HCT116 (cell line): ENCODE measurements at regions not wholly inside any gene's neighbourhood (a gene's known extent, or its start where the extent isn't known, plus 50 kb on each side); places are given as distances from the start of the nearest gene placed in this dataset.

Source experiments
- ATAC-seq: fragments of 200-7000 bp; cut with Tn5 transposase; 2 replicates; pipeline ENCODE4 v1.9.1; 2020; ENCODE audit warnings: mild to moderate bottlenecking, moderate library complexity
- BruUV-seq: library from RNA; stranded (reverse); fragments of 400-500 nt; replicated peaks from 2 replicates; lab custom pipeline; 2021; lab: Mats Ljungman, UMichigan
- CTCF ChIA-PET: fragments of 300-600 bp; sonication (Branson Sonifier 250); formaldehyde crosslinking; loops from one replicate; lab custom pipeline; 2021; ENCODE audit warnings: antibody characterized with exemption; lab: Charles Lee
- POLR2A ChIA-PET: fragments of 300-600, 350-600 bp; sonication (Branson Sonifier 250); formaldehyde crosslinking; loops from one replicate; lab custom pipeline; 2021; ENCODE audit warnings: antibody characterized with exemption; lab: Charles Lee
- RAD21 ChIA-PET, 2 experiments: fragments of 300-600 bp; sonication (Branson Sonifier 250); formaldehyde crosslinking; loops; one replicate each; lab custom pipeline; 2023; ENCODE audit warnings: low total read pairs in 2 of 2; ENCODE audit not compliant: uncharacterized antibody in 2 of 2, unreplicated experiment in 2 of 2, low non-redundant PET in 1 of 2; lab: Charles Lee
- DNase-seq: peaks from one replicate; pipeline ENCODE4 v3.0.0-alpha.2; 2010; ENCODE audit warnings: low read depth, low spot score
- H2AFZ ChIP-seq: fragments of 200-600 bp; shearing (Covaris generic), sonication (generic); 2 replicates; pipeline ENCODE4 v1.6.1; 2017; ENCODE audit warnings: low read depth, mixed run types, mixed read lengths, antibody characterized with exemption, low read length; ENCODE audit not compliant: poor library complexity, severe bottlenecking
- H3K27ac ChIP-seq: 2 replicates; pipeline ENCODE4 v1.5.1; 2012; ENCODE audit warnings: low read depth, low read length
- H3K27me3 ChIP-seq: fragments of 200-600 bp; sonication (generic); 2 replicates; pipeline ENCODE4 v1.6.1; 2016; ENCODE audit warnings: mixed run types, low read length, mixed read lengths; ENCODE audit not compliant: insufficient read depth
- H3K36me3 ChIP-seq, 2 experiments: fragments of 200-500 bp in 1 of 2; fragments of 200-600 bp in 1 of 2; sonication (Bioruptor generic) in 1 of 2; sonication (generic) in 1 of 2; 2 replicates each; pipeline versions ENCODE4 v1.5.1 to v1.6.1; 2014 to 2016; ENCODE audit warnings: low read length in 2 of 2, inconsistent platforms in 1 of 2, mixed read lengths in 1 of 2, mixed run types in 1 of 2; ENCODE audit not compliant: insufficient read depth in 2 of 2, control insufficient read depth in 1 of 2
- H3K4me1 ChIP-seq, 2 experiments: fragments of 200-600 bp in 1 of 2; sonication (generic) in 1 of 2; 2 replicates each; pipeline versions ENCODE4 v1.5.1 to v1.6.1; 2012 to 2017; ENCODE audit warnings: low read length in 2 of 2, inconsistent platforms in 1 of 2, mild to moderate bottlenecking in 1 of 2, mixed read lengths in 1 of 2, mixed run types in 1 of 2, moderate library complexity in 1 of 2; ENCODE audit not compliant: insufficient read depth in 2 of 2, control insufficient read depth in 1 of 2
- H3K4me2 ChIP-seq: fragments of 200-600 bp; sonication (generic); 2 replicates; pipeline ENCODE4 v1.6.1; 2017; ENCODE audit warnings: mixed run types, low read length, mixed read lengths
- H3K4me3 ChIP-seq, 2 experiments: fragments of 200-600 bp in 1 of 2; sonication (generic) in 1 of 2; replicated peaks in 1 of 2; 2 replicates each; pipeline ENCODE4 v1.5.1; 2011 to 2016; ENCODE audit warnings: low read length in 2 of 2, control low read depth in 1 of 2, low read depth in 1 of 2, mild to moderate bottlenecking in 1 of 2, mixed read lengths in 1 of 2, mixed run types in 1 of 2
- H3K79me2 ChIP-seq: fragments of 200-600 bp; sonication (generic); 2 replicates; pipeline ENCODE4 v1.6.1; 2017; ENCODE audit warnings: mild to moderate bottlenecking, mixed run types, low read length, moderate library complexity, mixed read lengths; ENCODE audit not compliant: insufficient read depth
- H3K9ac ChIP-seq: fragments of 200-600 bp; sonication (generic); 2 replicates; pipeline ENCODE4 v1.6.1; 2016; ENCODE audit warnings: low read length, mixed read lengths
- H3K9me2 ChIP-seq: fragments of 200-600 bp; sonication (generic), shearing (Covaris generic); 2 replicates; pipeline ENCODE4 v1.6.1; 2017; ENCODE audit warnings: mixed run types, mild to moderate bottlenecking, moderate library complexity; ENCODE audit not compliant: insufficient read depth
- H3K9me3 ChIP-seq, 2 experiments: fragments of 200-500 bp in 1 of 2; fragments of 200-600 bp in 1 of 2; sonication (Bioruptor generic) in 1 of 2; sonication (generic) in 1 of 2; 2 replicates each; pipeline ENCODE4 v1.6.1; 2014 to 2017; ENCODE audit warnings: low read length in 2 of 2, mixed read lengths in 2 of 2, inconsistent platforms in 1 of 2, low read depth in 1 of 2, mild to moderate bottlenecking in 1 of 2, mixed run types in 1 of 2, moderate library complexity in 1 of 2; ENCODE audit not compliant: control insufficient read depth in 1 of 2, insufficient read depth in 1 of 2
- H4K20me1 ChIP-seq: fragments of 200-600 bp; sonication (generic), shearing (Covaris generic); 2 replicates; pipeline ENCODE4 v1.6.1; 2017; ENCODE audit warnings: mixed run types, mild to moderate bottlenecking, moderate library complexity; ENCODE audit not compliant: insufficient read depth
- ATF3 ChIP-seq: IDR thresholded peaks from 2 replicates; pipeline ENCODE4 v1.6.1; 2012
- CEBPB ChIP-seq: IDR thresholded peaks from 2 replicates; pipeline ENCODE4 v1.6.1; 2012; ENCODE audit warnings: low read depth
- CTCF ChIP-seq, 3 experiments: fragments of 200-600 bp in 1 of 3; sonication (generic) in 1 of 3; IDR thresholded peaks in 2 of 3; conservative IDR thresholded peaks in 1 of 3; 2 replicates each; pipeline ENCODE4 v1.5.1; 2012 to 2017; ENCODE audit warnings: low read depth in 2 of 3, low read length in 2 of 3, antibody characterized with exemption in 1 of 3, borderline replicate concordance in 1 of 3, control low read depth in 1 of 3, mild to moderate bottlenecking in 1 of 3, mixed read lengths in 1 of 3, mixed run types in 1 of 3, moderate library complexity in 1 of 3; ENCODE audit not compliant: insufficient read depth in 1 of 3
- EGR1 ChIP-seq: IDR thresholded peaks from 2 replicates; pipeline ENCODE4 v1.6.1; 2012; ENCODE audit warnings: low read depth
- ELF1 ChIP-seq: IDR thresholded peaks from 2 replicates; pipeline ENCODE4 v1.6.1; 2012; ENCODE audit warnings: low read depth, borderline replicate concordance
- EZH2phosphoT487 ChIP-seq: fragments of 200-600 bp; IDR thresholded peaks from 2 replicates; pipeline ENCODE4 v1.6.1; 2018; ENCODE audit warnings: antibody characterized with exemption, borderline replicate concordance
- FOSL1 ChIP-seq: IDR thresholded peaks from 2 replicates; pipeline ENCODE4 v1.6.1; 2012; ENCODE audit warnings: low read depth
- JUND ChIP-seq: IDR thresholded peaks from 2 replicates; pipeline ENCODE4 v1.6.1; 2012
- POLR2A ChIP-seq: IDR thresholded peaks from 2 replicates; pipeline ENCODE4 v1.7.0; 2011; ENCODE audit warnings: borderline replicate concordance; ENCODE audit not compliant: insufficient read depth, insufficient read length; ENCODE audit errors: extremely low read depth
- POLR2AphosphoS5 ChIP-seq: IDR thresholded peaks from 2 replicates; pipeline ENCODE4 v1.6.1; 2011; ENCODE audit warnings: mild to moderate bottlenecking, low read depth, low read length, moderate library complexity
- RAD21 ChIP-seq: IDR thresholded peaks from 2 replicates; pipeline ENCODE4 v1.6.1; 2012; ENCODE audit warnings: low read depth, mild to moderate bottlenecking
- REST ChIP-seq: IDR thresholded peaks from 2 replicates; pipeline ENCODE4 v1.6.1; 2012; ENCODE audit warnings: low read depth
- SIN3A ChIP-seq: IDR thresholded peaks from 2 replicates; pipeline ENCODE4 v1.6.1; 2012; ENCODE audit warnings: low read depth
- SRF ChIP-seq: IDR thresholded peaks from 2 replicates; pipeline ENCODE4 v1.6.1; 2012; ENCODE audit warnings: low read depth
- TCF7L2 ChIP-seq: IDR thresholded peaks from 2 replicates; pipeline ENCODE4 v1.7.0; 2011; ENCODE audit warnings: borderline replicate concordance, inconsistent platforms; ENCODE audit not compliant: insufficient read depth, insufficient read length; ENCODE audit errors: extremely low read depth
- ZBTB33 ChIP-seq: IDR thresholded peaks from 2 replicates; pipeline ENCODE4 v1.6.1; 2011; ENCODE audit warnings: mild to moderate bottlenecking, low read length, moderate library complexity; ENCODE audit not compliant: insufficient replicate concordance; ENCODE audit errors: extremely low read depth
- intact Hi-C: fragments of 100-400 bp; cut with micrococcal nuclease; formaldehyde crosslinking; loops from 2 replicates; pipeline ENCODE4 v1.10.0; 2022

- no peak for ATAC-seq
- Histone ChIP-seq H3K27me3 (no peaks in the 10 kb centered on the region), H3K79me2 (no peaks in the 10 kb centered on the region), H3K36me3 (no peaks in the 10 kb centered on the region), H2AFZ (no peak overlapping the region), H3K9me2 (no peaks in the 10 kb centered on the region), H3K4me2 (no peak overlapping the region), H3K27ac (no peak overlapping the region), H3K9me3 (peaks cover 0 to 4% of the 10 kb centered on the region in 2 experiments; a peak in 1 of 4 replicates), H4K20me1 (no peaks in the 10 kb centered on the region), H3K9ac (no peak overlapping the region), H3K4me3 (no peak overlapping the region), H3K4me1 (no peaks in the 10 kb centered on the region)
- intact Hi-C loops: no loop called here
- POLR2A ChIA-PET: no interaction called here
- DNase-seq: no peak
- RAD21 ChIA-PET: no interaction called here
- TF ChIP-seq SIN3A (no peak), EGR1 (no peak), SRF (no peak), ZBTB33 (no peak), POLR2A (no peak), CEBPB (no peak), ELF1 (no peak), RAD21 (no peak), ATF3 (no peak), REST (no peak), POLR2AphosphoS5 (no peak), FOSL1 (no peak), EZH2phosphoT487 (no peak), CTCF (IDR thresholded peaks at IDR 0.05 in 2 of 3, conservative IDR thresholded peaks at IDR 0.05 in 1 of 3; ENCODE audit: borderline replicate concordance in 1 of 3, insufficient read depth in 1 of 3, low read depth in 2 of 3, low read length in 2 of 3) (no peak), JUND (no peak), TCF7L2 (no peak)
- CTCF ChIA-PET: no interaction called here
- no TSS peak for BruUV-seq
Observed at GRCh38 chr13:58998716-58999115, 1165.0 kb downstream of the DIAPH3 start.
